ENCODE measurements at regions not wholly inside any gene's neighbourhood (a gene's known extent, or its start where the extent isn't known, plus 50 kb on each side); places are given as distances from the start of the nearest gene placed in this dataset.

DNA sequence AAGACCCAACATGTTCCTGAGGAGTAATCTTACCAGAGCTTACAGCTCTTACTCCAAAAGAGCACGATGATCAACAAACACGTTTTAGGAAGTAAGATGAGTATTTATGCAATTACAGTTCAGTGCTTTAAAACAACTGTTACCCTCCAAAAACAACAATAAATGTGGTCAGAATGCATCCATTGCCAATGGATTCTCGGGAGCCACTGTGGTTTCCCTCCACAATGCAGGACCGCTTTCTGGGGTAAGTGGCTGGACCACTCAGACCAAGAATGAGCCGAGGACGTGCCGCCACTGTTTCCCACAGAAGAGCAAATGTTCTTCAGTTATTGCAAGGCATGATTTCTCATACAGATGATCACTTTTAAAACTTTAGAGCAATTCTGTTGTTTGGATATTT lies 232.3 kb upstream of the MKLN1 start:
- peaks cover 0 to 36% (median 14%) of the 10 kb centered on the region in 4 donors for H3K4me1 ChIP-seq
- peaks cover 0 to 6% (median 0%) of the 10 kb centered on the region in 3 donors for H3K36me3 ChIP-seq
- H3K4me3 ChIP-seq: no peak overlapping the region
- no peak for DNase-seq
- H3K27ac ChIP-seq: no peak overlapping the region
- no peaks in the 10 kb centered on the region for H3K9me3 ChIP-seq
- TF ChIP-seq, protein P1, sequence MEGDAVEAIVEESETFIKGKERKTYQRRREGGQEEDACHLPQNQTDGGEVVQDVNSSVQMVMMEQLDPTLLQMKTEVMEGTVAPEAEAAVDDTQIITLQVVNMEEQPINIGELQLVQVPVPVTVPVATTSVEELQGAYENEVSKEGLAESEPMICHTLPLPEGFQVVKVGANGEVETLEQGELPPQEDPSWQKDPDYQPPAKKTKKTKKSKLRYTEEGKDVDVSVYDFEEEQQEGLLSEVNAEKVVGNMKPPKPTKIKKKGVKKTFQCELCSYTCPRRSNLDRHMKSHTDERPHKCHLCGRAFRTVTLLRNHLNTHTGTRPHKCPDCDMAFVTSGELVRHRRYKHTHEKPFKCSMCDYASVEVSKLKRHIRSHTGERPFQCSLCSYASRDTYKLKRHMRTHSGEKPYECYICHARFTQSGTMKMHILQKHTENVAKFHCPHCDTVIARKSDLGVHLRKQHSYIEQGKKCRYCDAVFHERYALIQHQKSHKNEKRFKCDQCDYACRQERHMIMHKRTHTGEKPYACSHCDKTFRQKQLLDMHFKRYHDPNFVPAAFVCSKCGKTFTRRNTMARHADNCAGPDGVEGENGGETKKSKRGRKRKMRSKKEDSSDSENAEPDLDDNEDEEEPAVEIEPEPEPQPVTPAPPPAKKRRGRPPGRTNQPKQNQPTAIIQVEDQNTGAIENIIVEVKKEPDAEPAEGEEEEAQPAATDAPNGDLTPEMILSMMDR (IDR thresholded peaks at IDR 0.05): no peak
- no peak for TF ChIP-seq POLR2A (IDR thresholded peaks at IDR 0.05)
- H3K27me3 ChIP-seq: no peaks in the 10 kb centered on the region

GRCh38 chr7:131096267-131096927 lies 231.3 kb upstream of the MKLN1 start:
- Histone ChIP-seq H3K27me3 (no peaks in the 10 kb centered on the region), H3K4me1 (peaks cover 0 to 45% (median 17%) of the 10 kb centered on the region in 4 donors), H3K9me3 (no peaks in the 10 kb centered on the region), H3K4me3 (no peak overlapping the region), H3K27ac (no peak overlapping the region), H3K36me3 (peaks cover 0 to 6% (median 0%) of the 10 kb centered on the region in 3 donors)
- TF ChIP-seq, protein P1 (IDR thresholded peaks at IDR 0.05): no peak
- no peak for TF ChIP-seq POLR2A (IDR thresholded peaks at IDR 0.05)
- no peak for DNase-seq

GRCh38 chr7:131097662-131098376 lies 229.9 kb upstream of the MKLN1 start:
- no peak for TF ChIP-seq POLR2A (IDR thresholded peaks at IDR 0.05)
- TF ChIP-seq, protein P1 (IDR thresholded peaks at IDR 0.05): no peak
- H3K4me1 ChIP-seq: peaks cover 0 to 45% (median 19%) of the 10 kb centered on the region in 4 donors
- peaks cover 0 to 6% (median 0%) of the 10 kb centered on the region in 3 donors for H3K36me3 ChIP-seq
- no peak overlapping the region for H3K27ac ChIP-seq
- no peak for DNase-seq
- no peak overlapping the region for H3K4me3 ChIP-seq
- no peaks in the 10 kb centered on the region for H3K27me3 ChIP-seq
- H3K9me3 ChIP-seq: no peaks in the 10 kb centered on the region

DNA sequence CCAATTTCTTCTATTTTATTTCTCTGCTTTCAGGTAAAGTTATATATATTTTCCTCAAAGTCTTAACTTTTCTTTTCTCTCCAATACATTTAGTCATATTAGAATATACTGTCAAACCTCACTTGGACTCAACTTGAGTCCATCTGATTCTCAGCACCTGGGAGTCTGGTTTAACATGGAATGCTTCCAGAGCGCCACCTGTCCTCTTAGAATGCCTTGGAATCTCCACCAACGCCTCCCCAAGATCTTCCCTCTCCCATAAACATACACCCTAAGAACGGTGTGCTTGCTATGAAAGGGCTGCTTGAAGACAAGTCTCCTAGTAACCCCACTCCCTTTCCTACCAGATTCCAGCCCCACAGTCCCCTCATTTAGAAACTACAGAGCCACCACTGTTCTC lies 229.1 kb upstream of the MKLN1 start:
- no peaks in the 10 kb centered on the region for H3K9me3 ChIP-seq

GRCh38 chr7:131100357-131101054 lies 227.2 kb upstream of the MKLN1 start:
- H3K27me3 ChIP-seq: no peaks in the 10 kb centered on the region
- peaks cover 0 to 6% (median 0%) of the 10 kb centered on the region in 3 donors for H3K36me3 ChIP-seq
- peaks cover 0 to 55% (median 26%) of the 10 kb centered on the region in 4 donors for H3K4me1 ChIP-seq
- DNase-seq: no peak
- no peaks in the 10 kb centered on the region for H3K9me3 ChIP-seq
- H3K4me3 ChIP-seq: no peak overlapping the region
- H3K27ac ChIP-seq: no peak overlapping the region
- TF ChIP-seq POLR2A (IDR thresholded peaks at IDR 0.05): no peak
- TF ChIP-seq, protein P1 (IDR thresholded peaks at IDR 0.05): no peak

More for the DNA sequence above, 229.1 kb upstream of the MKLN1 start:
- DNase-seq: no peak
- peaks cover 0 to 6% (median 0%) of the 10 kb centered on the region in 3 donors for H3K36me3 ChIP-seq
- H3K27me3 ChIP-seq: no peaks in the 10 kb centered on the region
- TF ChIP-seq, protein P1 (IDR thresholded peaks at IDR 0.05): no peak
- no peak for TF ChIP-seq POLR2A (IDR thresholded peaks at IDR 0.05)
- H3K27ac ChIP-seq: no peak overlapping the region
- peaks cover 0 to 50% (median 23%) of the 10 kb centered on the region in 4 donors for H3K4me1 ChIP-seq
- no peak overlapping the region for H3K4me3 ChIP-seq

Data from Peyer's patch (tissue), 4 donors.